Spleen (tissue), 11 donors: ENCODE measurements at regions not wholly inside any gene's neighbourhood (a gene's known extent, or its start where the extent isn't known, plus 50 kb on each side); places are given as distances from the start of the nearest gene placed in this dataset.

Source experiments
- DNase-seq: peaks from one replicate; pipeline ENCODE4 v3.0.0-alpha.2; 2020
- H3K27ac ChIP-seq, 8 donors: fragments of 200-600 bp; sonication (generic) in 7 of 8; 1 replicate in 4 of 8; 2 replicates in 4 of 8; pipeline versions ENCODE4 v1.5.0 to v1.8.0; 2016 to 2021; ENCODE audit warnings: inconsistent platforms in 4 of 8, mild to moderate bottlenecking in 4 of 8, moderate library complexity in 1 of 8
- H3K27me3 ChIP-seq, 7 donors: fragments of 200-600 bp; sonication (generic) in 6 of 7; replicated peaks in 1 of 7; 1 replicate in 4 of 7; 2 replicates in 3 of 7; pipeline versions ENCODE4 v1.5.0 to v1.8.0; 2016 to 2021; ENCODE audit warnings: inconsistent platforms in 3 of 7, mild to moderate bottlenecking in 1 of 7
- H3K36me3 ChIP-seq, 6 donors: fragments of 200-600 bp; sonication (generic) in 5 of 6; 1 replicate in 4 of 6; 2 replicates in 2 of 6; pipeline versions ENCODE4 v1.5.0 to v1.8.0; 2016 to 2021; ENCODE audit warnings: inconsistent platforms in 2 of 6
- H3K4me1 ChIP-seq, 6 donors: fragments of 200-600 bp; sonication (generic) in 5 of 6; 1 replicate in 3 of 6; 2 replicates in 3 of 6; pipeline versions ENCODE4 v1.5.0 to v1.8.0; 2016 to 2021; ENCODE audit warnings: inconsistent platforms in 3 of 6
- H3K4me3 ChIP-seq, 8 donors: fragments of 200-600 bp; sonication (generic) in 7 of 8; 1 replicate in 4 of 8; 2 replicates in 4 of 8; pipeline versions ENCODE4 v1.5.0 to v1.8.0; 2016 to 2021; ENCODE audit warnings: inconsistent platforms in 4 of 8, mild to moderate bottlenecking in 4 of 8, moderate library complexity in 2 of 8
- H3K9me3 ChIP-seq, 8 donors: fragments of 200-600 bp; sonication (generic) in 7 of 8; 1 replicate in 4 of 8; 2 replicates in 4 of 8; pipeline versions ENCODE4 v1.5.0 to v1.8.0; 2016 to 2021; ENCODE audit warnings: inconsistent platforms in 4 of 8
- POLR2A ChIP-seq, 3 donors: fragments of 450-650 bp; IDR thresholded peaks; one replicate each; pipeline ENCODE4 v1.5.1; 2017; ENCODE audit warnings: antibody characterized with exemption in 3 of 3, mild to moderate bottlenecking in 1 of 3
- POLR2AphosphoS5 ChIP-seq, 3 donors: sonication (generic); formaldehyde crosslinking; IDR thresholded peaks; one replicate each; pipeline ENCODE4 v1.5.1; 2017; ENCODE audit warnings: antibody characterized with exemption in 3 of 3
- WGBS, 5 donors: extraction: QIAGEN DNeasy Blood & Tissue Kit in 3 of 5; methylation state at CpG; one replicate each; pipeline versions ENCODE4 v1.1.5 to v1.1.7; 2013 to 2018; 5-methylcytosine and 5-hydroxymethylcytosine counted together
- intact Hi-C: fragments of 100-400 bp; cut with DNase I; formaldehyde crosslinking; loops from one replicate; pipeline ENCODE4 v1.15.0; 2023; ENCODE audit warnings: low total_unique reads
- TF ChIP-seq, protein P1 (sequence below), 11 experiments: fragments of 200-600 bp in 7 of 11; fragments of 450-650 bp in 4 of 11; sonication (generic) in 4 of 11; IDR thresholded peaks in 8 of 11; conservative IDR thresholded peaks in 3 of 11; 1 replicate in 7 of 11; 2 replicates in 4 of 11; pipeline versions ENCODE4 v1.4.0 to v1.8.0; 2016 to 2021; ENCODE audit warnings: antibody characterized with exemption in 11 of 11, inconsistent platforms in 4 of 11, mild to moderate bottlenecking in 1 of 11
- donor health status: healthy with polysubstance abuse.
- donor health status: DM: no; HTN: no; CAD: no; lungs with moderate emphysema.
- donor health status: DM: no; HTN: no; CAD: no.
- donor health status: Bipolar disorder and iron deficiency.
- donor health status: healthy.
- donor health status: DM: no; HTN: no; CAD: no.
- donor health status: DM: yes; HTN: yes; CAD: no.

DNA sequence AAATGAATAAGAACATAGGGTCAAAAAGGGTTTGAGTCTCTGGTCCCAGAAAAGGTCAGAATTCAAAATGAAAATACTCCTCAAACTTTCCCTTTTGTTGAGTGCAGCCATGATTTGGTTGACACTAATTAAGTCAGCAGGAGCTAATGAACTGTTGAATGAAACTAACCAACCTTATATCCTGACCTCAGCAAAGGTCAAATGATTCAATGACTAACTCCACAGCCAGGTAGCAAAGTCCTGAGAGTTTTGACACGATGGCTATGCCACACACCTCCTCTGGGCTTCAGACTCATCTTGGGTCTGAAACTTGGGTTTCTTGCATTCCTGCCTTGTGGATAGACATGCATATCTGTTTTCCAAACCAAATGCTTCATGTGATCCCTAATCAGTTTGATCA lies 172.3 kb downstream of the INO80D start:
- Histone ChIP-seq H3K27ac (no peak overlapping the region), H3K9me3 (no peaks in the 10 kb centered on the region), H3K4me3 (no peak overlapping the region), H3K27me3 (peaks cover 0 to 32% (median 0%) of the 10 kb centered on the region in 7 donors), H3K4me1 (no peaks in the 10 kb centered on the region), H3K36me3 (no peaks in the 10 kb centered on the region)
- TF ChIP-seq POLR2AphosphoS5 (IDR thresholded peaks at IDR 0.05) (no peak), POLR2A (IDR thresholded peaks at IDR 0.05) (no peak)
- TF ChIP-seq, protein P1, sequence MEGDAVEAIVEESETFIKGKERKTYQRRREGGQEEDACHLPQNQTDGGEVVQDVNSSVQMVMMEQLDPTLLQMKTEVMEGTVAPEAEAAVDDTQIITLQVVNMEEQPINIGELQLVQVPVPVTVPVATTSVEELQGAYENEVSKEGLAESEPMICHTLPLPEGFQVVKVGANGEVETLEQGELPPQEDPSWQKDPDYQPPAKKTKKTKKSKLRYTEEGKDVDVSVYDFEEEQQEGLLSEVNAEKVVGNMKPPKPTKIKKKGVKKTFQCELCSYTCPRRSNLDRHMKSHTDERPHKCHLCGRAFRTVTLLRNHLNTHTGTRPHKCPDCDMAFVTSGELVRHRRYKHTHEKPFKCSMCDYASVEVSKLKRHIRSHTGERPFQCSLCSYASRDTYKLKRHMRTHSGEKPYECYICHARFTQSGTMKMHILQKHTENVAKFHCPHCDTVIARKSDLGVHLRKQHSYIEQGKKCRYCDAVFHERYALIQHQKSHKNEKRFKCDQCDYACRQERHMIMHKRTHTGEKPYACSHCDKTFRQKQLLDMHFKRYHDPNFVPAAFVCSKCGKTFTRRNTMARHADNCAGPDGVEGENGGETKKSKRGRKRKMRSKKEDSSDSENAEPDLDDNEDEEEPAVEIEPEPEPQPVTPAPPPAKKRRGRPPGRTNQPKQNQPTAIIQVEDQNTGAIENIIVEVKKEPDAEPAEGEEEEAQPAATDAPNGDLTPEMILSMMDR (IDR thresholded peaks at IDR 0.05 in 8 of 11, conservative IDR thresholded peaks at IDR 0.05 in 3 of 11) = no peak
- intact Hi-C loops = no loop called here
- DNase-seq = no peak
- 72 to 93% (median 77%) methylated on average over 1 of the region's 1 CpG for WGBS, 5 donors

DNA sequence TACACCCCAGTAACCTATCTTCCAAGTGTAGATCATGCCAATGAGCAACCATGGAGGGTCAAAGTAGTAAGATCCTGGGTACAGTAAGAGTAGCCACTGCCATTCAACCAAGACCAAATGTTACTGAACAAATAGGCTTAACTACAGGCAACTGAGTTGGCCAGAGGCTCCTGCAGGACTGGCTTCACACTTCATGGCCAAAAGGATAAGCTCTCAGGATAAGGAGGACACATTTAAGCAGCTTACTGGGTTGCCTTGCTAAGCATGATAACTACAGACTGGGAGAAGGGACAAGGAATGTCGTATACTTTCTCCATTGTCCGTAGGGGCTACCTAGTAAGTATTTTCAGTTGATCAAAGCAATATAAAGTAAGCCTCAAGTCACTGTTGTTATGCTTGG lies 174.7 kb downstream of the INO80D start:
- peaks cover 0 to 32% (median 0%) of the 10 kb centered on the region in 7 donors for H3K27me3 ChIP-seq
- DNase-seq = no peak
- no peak overlapping the region for H3K4me3 ChIP-seq
- H3K36me3 ChIP-seq = no peaks in the 10 kb centered on the region
- no peak for TF ChIP-seq POLR2AphosphoS5 (IDR thresholded peaks at IDR 0.05)
- TF ChIP-seq, protein P1 (IDR thresholded peaks at IDR 0.05 in 8 of 11, conservative IDR thresholded peaks at IDR 0.05 in 3 of 11) = no peak
- no peak for TF ChIP-seq POLR2A (IDR thresholded peaks at IDR 0.05)
- no peaks in the 10 kb centered on the region for H3K9me3 ChIP-seq
- H3K27ac ChIP-seq = no peak overlapping the region
- H3K4me1 ChIP-seq = no peaks in the 10 kb centered on the region
- WGBS, 5 donors = 89 to 98% (median 93%) methylated on average over 2 of the region's 2 CpGs
- intact Hi-C loops = no loop called here

- DNase-seq = no peak
- Histone ChIP-seq H3K9me3 (no peaks in the 10 kb centered on the region), H3K4me3 (no peak overlapping the region), H3K36me3 (no peaks in the 10 kb centered on the region), H3K27ac (no peak overlapping the region), H3K27me3 (peaks cover 0 to 32% (median 0%) of the 10 kb centered on the region in 7 donors), H3K4me1 (no peaks in the 10 kb centered on the region)
- intact Hi-C loops = no loop called here
- WGBS, 5 donors = 61 to 87% (median 77%) methylated on average over 6 of the region's 6 CpGs
- TF ChIP-seq, protein P1 (IDR thresholded peaks at IDR 0.05 in 8 of 11, conservative IDR thresholded peaks at IDR 0.05 in 3 of 11) = no peak
- no peak for TF ChIP-seq POLR2AphosphoS5 (IDR thresholded peaks at IDR 0.05)
- no peak for TF ChIP-seq POLR2A (IDR thresholded peaks at IDR 0.05)
These were observed 176.8 kb downstream of the INO80D start for GRCh38 chr2:205909184-205909572.

- H3K4me3 ChIP-seq = no peak overlapping the region
- TF ChIP-seq POLR2A (IDR thresholded peaks at IDR 0.05) (no peak), POLR2AphosphoS5 (IDR thresholded peaks at IDR 0.05) (no peak)
- TF ChIP-seq, protein P1 (IDR thresholded peaks at IDR 0.05 in 8 of 11, conservative IDR thresholded peaks at IDR 0.05 in 3 of 11) = no peak
- DNase-seq = no peak
- H3K4me1 ChIP-seq = no peaks in the 10 kb centered on the region
- 78 to 90% (median 85%) methylated on average over 16 of the region's 16 CpGs for WGBS, 5 donors
- intact Hi-C loops = no loop called here
- peaks cover 0 to 35% (median 0%) of the 10 kb centered on the region in 7 donors for H3K27me3 ChIP-seq
- no peaks in the 10 kb centered on the region for H3K9me3 ChIP-seq
- no peaks in the 10 kb centered on the region for H3K36me3 ChIP-seq
- no peak overlapping the region for H3K27ac ChIP-seq
These were observed 177.5 kb downstream of the INO80D start for GRCh38 chr2:205908212-205909183.
